IMR-90 (cell line): ENCODE measurements at regions not wholly inside any gene's neighbourhood (a gene's known extent, or its start where the extent isn't known, plus 50 kb on each side); places are given as distances from the start of the nearest gene placed in this dataset.

Source experiments
- BHLHE40 ChIP-seq: fragments of 150-350 bp; IDR thresholded peaks from 2 replicates; pipeline ENCODE4 v1.6.1; 2016; ENCODE audit warnings: mild to moderate bottlenecking, low read depth, low read length
- MAFK ChIP-seq: IDR thresholded peaks from 2 replicates; pipeline ENCODE4 v1.6.1; 2012; ENCODE audit warnings: low read depth, low read length, improper control_type of control experiment
- MXI1 ChIP-seq: IDR thresholded peaks from 2 replicates; pipeline ENCODE4 v1.6.1; 2012; ENCODE audit warnings: low read depth, mild to moderate bottlenecking, low read length, moderate library complexity, borderline replicate concordance
- POLR2A ChIP-seq: IDR thresholded peaks from 2 replicates; pipeline ENCODE4 v1.6.1; 2012; ENCODE audit warnings: mild to moderate bottlenecking, low read depth, low read length
- RAD21 ChIP-seq: IDR thresholded peaks from 2 replicates; pipeline ENCODE4 v1.6.1; 2012; ENCODE audit warnings: low read length, improper control_type of control experiment
- RFX5 ChIP-seq: IDR thresholded peaks from 2 replicates; pipeline ENCODE4 v1.8.0; 2012; ENCODE audit warnings: low read depth, mild to moderate bottlenecking, low read length, moderate library complexity
- SMC3 ChIP-seq: fragments of 150-350 bp; IDR thresholded peaks from 2 replicates; pipeline ENCODE4 v1.6.1; 2016; ENCODE audit warnings: low read depth, mild to moderate bottlenecking, antibody characterized with exemption, low read length, moderate library complexity
- USF2 ChIP-seq: fragments of 150-350 bp; IDR thresholded peaks from 2 replicates; pipeline ENCODE4 v1.6.1; 2017; ENCODE audit warnings: mild to moderate bottlenecking, antibody characterized with exemption, low read length, low read depth
- TF ChIP-seq, protein P1 (sequence below): conservative IDR thresholded peaks from 2 replicates; pipeline ENCODE4 v1.5.1; 2012; ENCODE audit warnings: mild to moderate bottlenecking, low read depth, low read length, improper control_type of control experiment

- TF ChIP-seq, protein P1, sequence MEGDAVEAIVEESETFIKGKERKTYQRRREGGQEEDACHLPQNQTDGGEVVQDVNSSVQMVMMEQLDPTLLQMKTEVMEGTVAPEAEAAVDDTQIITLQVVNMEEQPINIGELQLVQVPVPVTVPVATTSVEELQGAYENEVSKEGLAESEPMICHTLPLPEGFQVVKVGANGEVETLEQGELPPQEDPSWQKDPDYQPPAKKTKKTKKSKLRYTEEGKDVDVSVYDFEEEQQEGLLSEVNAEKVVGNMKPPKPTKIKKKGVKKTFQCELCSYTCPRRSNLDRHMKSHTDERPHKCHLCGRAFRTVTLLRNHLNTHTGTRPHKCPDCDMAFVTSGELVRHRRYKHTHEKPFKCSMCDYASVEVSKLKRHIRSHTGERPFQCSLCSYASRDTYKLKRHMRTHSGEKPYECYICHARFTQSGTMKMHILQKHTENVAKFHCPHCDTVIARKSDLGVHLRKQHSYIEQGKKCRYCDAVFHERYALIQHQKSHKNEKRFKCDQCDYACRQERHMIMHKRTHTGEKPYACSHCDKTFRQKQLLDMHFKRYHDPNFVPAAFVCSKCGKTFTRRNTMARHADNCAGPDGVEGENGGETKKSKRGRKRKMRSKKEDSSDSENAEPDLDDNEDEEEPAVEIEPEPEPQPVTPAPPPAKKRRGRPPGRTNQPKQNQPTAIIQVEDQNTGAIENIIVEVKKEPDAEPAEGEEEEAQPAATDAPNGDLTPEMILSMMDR: no peak
- no peak for TF ChIP-seq SMC3
- no peak for TF ChIP-seq POLR2A
- TF ChIP-seq USF2: no peak
- no peak for TF ChIP-seq BHLHE40
- TF ChIP-seq MAFK: no peak
- no peak for TF ChIP-seq RFX5
- no peak for TF ChIP-seq RAD21
- no peak for TF ChIP-seq MXI1
Measured at GRCh38 chr6:1015825-1016224, 296.1 kb upstream of the FOXQ1 start.
